ENCODE measurements at regions not wholly inside any gene's neighbourhood (a gene's known extent, or its start where the extent isn't known, plus 50 kb on each side); places are given as distances from the start of the nearest gene placed in this dataset.

DNA sequence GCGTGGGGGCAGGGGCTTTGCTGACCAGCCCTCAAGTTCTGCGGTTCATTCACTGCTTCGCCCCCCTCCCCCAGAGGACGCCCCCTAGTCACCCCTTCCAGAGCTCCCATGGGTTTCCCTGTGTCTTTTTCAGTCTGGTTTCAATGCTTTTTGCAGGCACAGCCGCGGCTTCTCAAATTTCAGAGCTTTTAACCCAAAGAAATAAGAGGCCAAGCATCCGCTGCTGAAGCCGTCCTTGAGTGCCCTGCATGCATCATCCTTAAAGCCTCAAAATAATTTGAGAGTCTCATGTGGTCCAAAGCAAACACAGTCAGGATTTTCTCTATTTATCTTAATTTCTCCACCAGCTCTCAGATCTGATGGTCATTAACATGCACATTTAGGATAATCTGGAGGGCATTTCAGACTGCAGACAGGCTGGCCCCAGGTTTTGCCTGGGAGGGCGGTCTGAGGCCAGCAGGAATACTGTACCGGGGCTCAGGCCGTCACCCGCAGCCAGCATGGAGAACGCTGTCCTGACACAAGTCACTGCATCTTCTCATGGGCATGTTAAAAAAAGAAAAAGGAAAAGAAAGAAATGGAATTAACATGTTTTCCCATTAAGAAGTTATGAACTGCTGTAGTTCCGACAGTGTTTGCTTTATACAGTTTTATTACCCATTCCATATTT is 420.8 kb upstream of the IRX4 start:
- Histone ChIP-seq H3K36me3 (no peaks in the 10 kb centered on the region), H3K27me3 (no peaks in the 10 kb centered on the region), H3K4me3 (no peak overlapping the region), H3K4me1 (no peaks in the 10 kb centered on the region), H3K27ac (no peak overlapping the region), H3K9me3 (no peaks in the 10 kb centered on the region)
- no peak for DNase-seq (ENCODE audit: low spot score)
- no peak for TF ChIP-seq CTCF (IDR thresholded peaks at IDR 0.05)

- no peaks in the 10 kb centered on the region for H3K27me3 ChIP-seq
- TF ChIP-seq CTCF (IDR thresholded peaks at IDR 0.05) = no peak
- no peaks in the 10 kb centered on the region for H3K36me3 ChIP-seq
- DNase-seq (ENCODE audit: low spot score) = no peak
- no peaks in the 10 kb centered on the region for H3K9me3 ChIP-seq
- H3K4me1 ChIP-seq = no peaks in the 10 kb centered on the region
- H3K27ac ChIP-seq = no peak overlapping the region
- no peak overlapping the region for H3K4me3 ChIP-seq
Measured at GRCh38 chr5:2302169-2302568, 419.4 kb upstream of the IRX4 start.

DNA sequence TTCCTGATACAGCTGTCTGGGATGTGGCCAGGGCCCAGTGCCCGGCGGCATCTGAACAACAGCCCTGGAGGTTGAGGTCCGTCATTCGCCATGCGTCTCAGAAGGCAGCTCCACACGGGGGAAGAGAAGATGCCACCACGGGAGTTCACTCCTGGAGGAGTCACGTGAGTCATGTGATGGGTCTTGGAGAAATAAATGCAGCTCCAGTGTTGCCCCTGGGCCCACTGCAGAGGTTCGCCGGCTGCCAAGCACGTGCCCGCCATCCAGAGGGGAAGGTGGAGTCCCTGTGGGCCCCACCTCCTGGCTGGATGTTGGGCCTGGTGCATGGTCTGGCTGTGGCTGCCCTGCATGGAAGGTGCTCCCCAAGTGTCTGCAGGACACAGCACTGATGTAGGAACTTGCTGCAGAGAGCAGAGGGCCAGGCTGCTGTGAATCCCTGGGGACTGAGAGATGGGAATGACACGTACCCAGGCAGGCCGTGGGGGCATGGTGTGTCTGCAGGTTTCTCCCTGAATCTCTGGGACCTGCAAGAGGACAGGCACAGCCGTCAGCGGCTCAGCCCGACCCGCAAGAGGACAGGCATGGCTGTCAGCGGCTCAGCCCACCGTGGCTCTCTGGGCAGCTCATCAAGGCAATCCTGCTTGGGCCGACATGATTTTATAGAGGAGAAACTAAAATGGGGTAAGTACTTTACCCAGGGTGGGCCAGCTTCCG is 418.3 kb upstream of the IRX4 start:
- DNase-seq (ENCODE audit: low spot score) = no peak
- no peaks in the 10 kb centered on the region for H3K4me1 ChIP-seq
- H3K9me3 ChIP-seq = no peaks in the 10 kb centered on the region
- TF ChIP-seq CTCF (IDR thresholded peaks at IDR 0.05) = no peak
- no peak overlapping the region for H3K27ac ChIP-seq
- H3K36me3 ChIP-seq = no peaks in the 10 kb centered on the region
- no peak overlapping the region for H3K4me3 ChIP-seq
- no peaks in the 10 kb centered on the region for H3K27me3 ChIP-seq

DNA sequence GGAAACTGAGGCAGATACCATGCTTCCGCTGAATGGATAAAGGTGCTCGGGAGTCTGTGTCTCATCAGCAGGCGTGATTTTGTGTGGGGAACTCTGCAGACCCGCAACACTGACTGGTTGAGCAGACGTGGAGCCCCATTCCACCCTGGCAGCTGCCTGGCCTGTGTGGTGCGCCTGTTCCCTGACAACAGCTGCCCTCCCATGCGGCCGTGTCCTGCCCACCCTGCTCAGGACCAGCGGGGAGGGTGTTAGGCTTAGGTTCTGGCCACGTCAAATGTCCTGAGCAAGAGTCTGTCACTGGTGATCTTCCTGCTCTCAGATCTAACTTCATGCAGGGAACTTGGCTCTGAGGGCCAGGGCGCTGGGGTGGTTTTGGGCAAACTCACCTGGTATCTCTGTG is 417.7 kb upstream of the IRX4 start:
- H3K36me3 ChIP-seq = no peaks in the 10 kb centered on the region
- H3K4me3 ChIP-seq = no peak overlapping the region
- no peak overlapping the region for H3K27ac ChIP-seq
- no peaks in the 10 kb centered on the region for H3K9me3 ChIP-seq
- no peaks in the 10 kb centered on the region for H3K27me3 ChIP-seq
- H3K4me1 ChIP-seq = no peaks in the 10 kb centered on the region
- no peak for DNase-seq (ENCODE audit: low spot score)
- TF ChIP-seq CTCF (IDR thresholded peaks at IDR 0.05) = no peak

- Histone ChIP-seq H3K27ac (no peak overlapping the region), H3K27me3 (no peaks in the 10 kb centered on the region), H3K4me3 (no peak overlapping the region), H3K4me1 (no peaks in the 10 kb centered on the region), H3K9me3 (no peaks in the 10 kb centered on the region), H3K36me3 (no peaks in the 10 kb centered on the region)
- DNase-seq (ENCODE audit: low spot score) = no peak
- no peak for TF ChIP-seq CTCF (IDR thresholded peaks at IDR 0.05)
Measured at GRCh38 chr5:2299388-2300220, 416.9 kb upstream of the IRX4 start.
